GM18907 (cell line): ENCODE measurements at regions not wholly inside any gene's neighbourhood (a gene's known extent, or its start where the extent isn't known, plus 50 kb on each side); places are given as distances from the start of the nearest gene placed in this dataset.

ENCODE experiments used
- ATAC-seq: cut with Tn5 transposase; IDR thresholded peaks from one replicate; pipeline ENCODE4 v1.9.1; 2021; ENCODE audit warnings: mild to moderate bottlenecking, moderate library complexity; ENCODE audit not compliant: unreplicated experiment

- no peak for ATAC-seq
These were observed 142.7 kb downstream of the VAPA start for GRCh38 chr18:10056506-10056905.

- no peak for ATAC-seq
These were observed 143.6 kb downstream of the VAPA start for GRCh38 chr18:10057401-10057893.

GRCh38 chr18:10057894-10058791 is 144.3 kb downstream of the VAPA start:
- ATAC-seq = no peak

GRCh38 chr18:10059610-10060468 is 146.0 kb downstream of the VAPA start:
- ATAC-seq = no peak

- no peak for ATAC-seq
These were observed 146.6 kb downstream of the VAPA start for GRCh38 chr18:10060469-10060782.

GRCh38 chr18:10060841-10061240 is 147.0 kb downstream of the VAPA start:
- ATAC-seq = no peak

GRCh38 chr18:10061566-10062140 is 147.8 kb downstream of the VAPA start:
- ATAC-seq = no peak

- no peak for ATAC-seq
These were observed 148.8 kb downstream of the VAPA start for GRCh38 chr18:10062302-10063300.

GRCh38 chr18:10063489-10063888 is 149.7 kb downstream of the VAPA start:
- no peak for ATAC-seq

GRCh38 chr18:10064267-10064666 is 150.5 kb downstream of the VAPA start:
- no peak for ATAC-seq

GRCh38 chr18:10065296-10065695 is 151.5 kb downstream of the VAPA start:
- ATAC-seq = no peak

GRCh38 chr18:10067670-10068659 is 154.1 kb downstream of the VAPA start:
- no peak for ATAC-seq

GRCh38 chr18:10068766-10069567 is 155.2 kb downstream of the VAPA start:
- ATAC-seq = no peak

GRCh38 chr18:10070561-10071000 is 156.8 kb downstream of the VAPA start:
- ATAC-seq = no peak

- ATAC-seq = no peak
These were observed 158.9 kb downstream of the VAPA start for GRCh38 chr18:10072671-10073175.

- ATAC-seq = no peak
These were observed 160.3 kb downstream of the VAPA start for GRCh38 chr18:10074110-10074509.

- no peak for ATAC-seq
These were observed 160.9 kb downstream of the VAPA start for GRCh38 chr18:10074728-10075127.

- no peak for ATAC-seq
These were observed 162.8 kb downstream of the VAPA start for GRCh38 chr18:10076502-10077030.
